IPS-15b (cell line): ENCODE measurements at regions not wholly inside any gene's neighbourhood (a gene's known extent, or its start where the extent isn't known, plus 50 kb on each side); places are given as distances from the start of the nearest gene placed in this dataset.

Source experiments
- H3K27me3 ChIP-seq: one replicate; pipeline ENCODE4 v1.6.1; 2013; ENCODE audit warnings: low read length; ENCODE audit not compliant: control insufficient read depth, insufficient read depth
- H3K36me3 ChIP-seq: one replicate; pipeline ENCODE4 v1.6.1; 2013; ENCODE audit warnings: low read length; ENCODE audit not compliant: control insufficient read depth, insufficient read depth
- H3K4me1 ChIP-seq: one replicate; pipeline ENCODE4 v1.6.1; 2013; ENCODE audit warnings: mild to moderate bottlenecking, low read length; ENCODE audit not compliant: control insufficient read depth, insufficient read depth
- H3K4me3 ChIP-seq: one replicate; pipeline ENCODE4 v1.5.1; 2013; ENCODE audit warnings: low read depth, low read length
- H3K9ac ChIP-seq: one replicate; pipeline ENCODE4 v1.6.1; 2013; ENCODE audit warnings: low read depth, mild to moderate bottlenecking, low read length
- H3K9me3 ChIP-seq: one replicate; pipeline ENCODE4 v1.6.1; 2013; ENCODE audit warnings: mild to moderate bottlenecking, low read length; ENCODE audit not compliant: control insufficient read depth, insufficient read depth

DNA sequence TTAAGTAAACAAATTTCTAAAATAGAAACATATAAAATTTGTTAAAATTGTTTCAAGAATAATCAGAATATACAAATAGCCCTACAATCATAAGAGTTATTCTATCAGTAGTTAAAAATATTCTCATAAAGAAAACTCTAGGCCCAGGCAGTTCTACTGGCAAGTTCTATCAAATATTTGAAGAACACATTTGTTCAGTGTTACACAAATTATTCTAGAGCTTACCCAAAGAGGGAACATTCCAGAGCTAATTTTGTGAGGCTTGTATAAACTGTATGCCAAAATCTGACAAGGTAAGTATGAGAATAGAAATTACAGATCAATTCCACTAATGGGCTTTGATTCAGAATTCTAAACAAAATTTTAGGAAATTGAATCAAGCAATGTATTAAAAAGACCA is 166.8 kb upstream of the FOXN2 start:
- Histone ChIP-seq H3K27me3 (no peaks in the 10 kb centered on the region), H3K9ac (no peak overlapping the region), H3K4me3 (no peak overlapping the region), H3K4me1 (no peaks in the 10 kb centered on the region), H3K36me3 (no peaks in the 10 kb centered on the region), H3K9me3 (no peaks in the 10 kb centered on the region)

DNA sequence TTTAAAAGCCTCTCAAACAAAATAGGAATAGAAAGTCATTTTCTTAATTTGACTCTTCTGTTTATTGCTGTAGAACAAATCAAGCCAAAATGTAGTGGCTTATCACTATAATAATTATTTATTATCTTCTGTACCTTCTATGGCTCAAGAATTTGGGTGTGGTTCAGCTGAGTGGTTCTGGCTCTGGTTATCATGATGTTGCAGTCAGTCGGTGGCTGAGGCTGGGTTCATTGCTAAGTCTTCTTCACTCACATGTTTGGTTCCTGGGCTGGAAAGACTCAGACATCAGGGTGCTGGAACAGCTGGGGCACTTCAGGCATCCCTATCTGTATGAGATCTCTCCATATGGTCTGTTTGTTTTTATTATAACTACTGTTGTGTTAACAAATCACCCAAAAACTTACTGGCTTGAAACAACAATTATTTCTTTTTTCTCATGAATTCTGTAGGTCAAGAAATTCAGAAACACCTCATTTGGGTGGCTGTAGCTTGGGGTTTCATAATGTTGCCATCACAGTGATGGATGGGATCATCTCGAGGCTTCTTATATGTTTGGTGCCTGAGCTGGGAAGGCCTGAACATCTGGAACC is 165.5 kb upstream of the FOXN2 start:
- Histone ChIP-seq H3K27me3 (no peaks in the 10 kb centered on the region), H3K36me3 (no peaks in the 10 kb centered on the region), H3K9ac (no peak overlapping the region), H3K4me1 (no peaks in the 10 kb centered on the region), H3K4me3 (no peak overlapping the region), H3K9me3 (no peaks in the 10 kb centered on the region)

DNA sequence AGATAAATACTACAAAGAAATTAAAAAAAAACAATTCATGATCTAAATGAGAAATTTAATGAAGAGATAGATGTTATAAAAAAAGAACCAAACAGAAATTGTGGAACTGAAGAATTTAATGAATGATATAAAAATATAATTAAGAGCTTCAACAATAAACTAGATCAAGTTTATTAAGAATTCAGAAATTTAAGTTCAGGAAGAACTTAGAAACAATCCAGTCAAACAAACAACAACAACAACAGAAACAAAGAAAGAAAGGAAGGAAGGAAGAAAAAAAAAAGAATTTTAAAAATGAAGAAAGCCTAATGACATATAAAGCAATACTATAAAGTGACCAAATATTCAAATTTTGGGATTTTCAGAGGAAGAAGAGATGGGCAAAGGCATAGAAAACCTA is 157.3 kb upstream of the FOXN2 start:
- Histone ChIP-seq H3K27me3 (no peaks in the 10 kb centered on the region), H3K9ac (no peak overlapping the region), H3K9me3 (no peaks in the 10 kb centered on the region), H3K4me1 (no peaks in the 10 kb centered on the region), H3K4me3 (no peak overlapping the region), H3K36me3 (no peaks in the 10 kb centered on the region)

GRCh38 chr2:48161628-48162027 is 152.9 kb upstream of the FOXN2 start:
- no peak overlapping the region for H3K9ac ChIP-seq
- no peaks in the 10 kb centered on the region for H3K36me3 ChIP-seq
- no peaks in the 10 kb centered on the region for H3K4me1 ChIP-seq
- no peaks in the 10 kb centered on the region for H3K9me3 ChIP-seq
- no peaks in the 10 kb centered on the region for H3K27me3 ChIP-seq
- no peak overlapping the region for H3K4me3 ChIP-seq

DNA sequence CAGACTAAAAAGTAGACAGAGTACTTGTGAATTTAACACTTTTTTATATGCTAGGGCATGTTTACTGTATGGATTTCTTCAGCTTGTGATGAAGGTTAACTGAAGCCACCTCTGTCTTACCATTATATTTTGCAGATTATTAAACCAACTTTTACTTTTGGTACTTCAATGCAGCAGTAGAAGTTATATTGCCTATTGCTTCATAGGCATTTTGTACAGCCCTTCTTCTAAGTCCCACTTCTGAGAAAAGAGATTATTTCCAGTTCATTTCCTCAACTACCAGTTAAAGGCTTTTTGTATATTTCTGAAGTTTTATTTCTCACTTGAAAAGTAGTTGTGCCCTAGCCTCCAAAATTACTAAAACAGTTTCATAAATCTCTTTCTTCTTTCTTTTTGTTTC is 151.7 kb upstream of the FOXN2 start:
- Histone ChIP-seq H3K27me3 (no peaks in the 10 kb centered on the region), H3K36me3 (no peaks in the 10 kb centered on the region), H3K4me1 (no peaks in the 10 kb centered on the region), H3K9me3 (no peaks in the 10 kb centered on the region), H3K9ac (no peak overlapping the region), H3K4me3 (no peak overlapping the region)

GRCh38 chr2:48165070-48165753 is 149.3 kb upstream of the FOXN2 start:
- H3K9me3 ChIP-seq = no peaks in the 10 kb centered on the region
- H3K4me1 ChIP-seq = no peaks in the 10 kb centered on the region
- H3K36me3 ChIP-seq = no peaks in the 10 kb centered on the region
- H3K27me3 ChIP-seq = no peaks in the 10 kb centered on the region
- H3K9ac ChIP-seq = no peak overlapping the region
- no peak overlapping the region for H3K4me3 ChIP-seq

DNA sequence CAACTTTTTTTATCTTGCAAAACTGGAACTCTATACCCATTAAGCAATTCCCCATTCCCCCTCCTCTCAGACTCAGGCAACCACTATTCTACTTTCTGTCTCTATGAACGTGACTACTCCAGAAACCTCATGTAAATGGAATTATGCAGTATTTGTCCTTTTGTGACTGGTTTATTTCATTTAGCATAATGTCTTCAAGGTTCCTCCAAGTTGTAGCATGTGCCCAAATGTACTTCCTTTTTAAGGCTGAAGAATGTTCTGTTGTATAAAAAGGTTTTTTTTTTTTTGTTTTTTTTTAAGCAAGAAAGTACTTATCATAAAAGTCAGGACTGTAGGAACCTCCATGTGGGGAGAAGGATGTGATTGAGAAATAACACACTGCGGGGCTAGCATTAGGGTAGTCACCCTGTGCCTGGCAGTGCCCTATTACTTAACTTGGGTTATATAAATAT is 145.3 kb upstream of the FOXN2 start:
- Histone ChIP-seq H3K4me1 (peaks cover 4% of the 10 kb centered on the region), H3K9me3 (no peaks in the 10 kb centered on the region), H3K36me3 (no peaks in the 10 kb centered on the region), H3K4me3 (no peak overlapping the region), H3K27me3 (no peaks in the 10 kb centered on the region), H3K9ac (no peak overlapping the region)

- Histone ChIP-seq H3K36me3 (no peaks in the 10 kb centered on the region), H3K4me1 (peaks cover 4% of the 10 kb centered on the region), H3K4me3 (no peak overlapping the region), H3K27me3 (no peaks in the 10 kb centered on the region), H3K9ac (no peak overlapping the region), H3K9me3 (no peaks in the 10 kb centered on the region)
Observed at GRCh38 chr2:48170281-48170680, 144.2 kb upstream of the FOXN2 start.

- H3K9me3 ChIP-seq = no peaks in the 10 kb centered on the region
- no peak overlapping the region for H3K9ac ChIP-seq
- H3K27me3 ChIP-seq = no peaks in the 10 kb centered on the region
- H3K36me3 ChIP-seq = no peaks in the 10 kb centered on the region
- no peak overlapping the region for H3K4me3 ChIP-seq
- H3K4me1 ChIP-seq = peaks cover 4% of the 10 kb centered on the region
Observed at GRCh38 chr2:48173141-48173540, 141.3 kb upstream of the FOXN2 start.

DNA sequence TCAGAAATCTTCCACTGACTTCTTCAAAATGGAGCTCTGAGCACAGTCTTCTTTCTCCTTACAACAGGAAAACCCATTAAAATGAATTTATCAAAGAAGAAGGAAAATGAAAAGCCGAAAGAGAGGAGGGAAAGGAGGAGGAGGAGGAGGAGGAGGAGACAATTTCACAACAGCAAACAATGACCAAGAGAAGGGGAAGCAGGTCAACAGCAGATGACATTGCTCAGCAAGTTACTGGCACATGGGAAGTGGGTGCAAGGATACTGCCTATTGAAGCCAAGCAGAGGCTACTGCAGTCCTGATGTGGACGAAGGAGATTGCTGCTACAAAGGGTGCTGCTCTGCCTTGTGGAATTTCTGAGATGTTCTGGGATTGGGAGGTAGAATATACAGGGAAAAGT is 140.0 kb upstream of the FOXN2 start:
- no peaks in the 10 kb centered on the region for H3K9me3 ChIP-seq
- no peak overlapping the region for H3K9ac ChIP-seq
- no peaks in the 10 kb centered on the region for H3K36me3 ChIP-seq
- H3K4me1 ChIP-seq = peaks cover 4% of the 10 kb centered on the region
- H3K4me3 ChIP-seq = no peak overlapping the region
- H3K27me3 ChIP-seq = no peaks in the 10 kb centered on the region

- no peak overlapping the region for H3K4me3 ChIP-seq
- no peaks in the 10 kb centered on the region for H3K27me3 ChIP-seq
- no peaks in the 10 kb centered on the region for H3K9me3 ChIP-seq
- H3K4me1 ChIP-seq = peaks cover 4% of the 10 kb centered on the region
- no peaks in the 10 kb centered on the region for H3K36me3 ChIP-seq
- no peak overlapping the region for H3K9ac ChIP-seq
Observed at GRCh38 chr2:48175254-48175653, 139.2 kb upstream of the FOXN2 start.

DNA sequence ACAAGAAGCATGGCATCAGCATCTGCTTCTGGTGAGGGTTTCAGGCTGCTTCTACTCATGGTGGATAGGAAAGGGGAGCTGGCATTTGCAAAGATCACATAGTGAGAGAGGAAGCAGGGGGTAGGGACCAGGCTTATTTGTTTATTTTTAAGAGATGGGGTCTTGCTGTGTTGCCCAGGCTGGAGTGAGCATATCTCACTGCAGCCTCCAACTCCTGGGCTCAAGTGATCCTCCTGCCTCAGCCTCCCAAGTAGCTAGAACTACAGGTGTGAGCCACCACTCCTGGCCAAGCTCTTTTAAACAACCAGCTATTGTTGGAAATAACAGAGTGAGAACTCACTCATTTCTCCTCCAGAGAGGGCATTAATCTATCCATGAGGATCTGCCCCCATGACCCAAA is 138.8 kb upstream of the FOXN2 start:
- Histone ChIP-seq H3K36me3 (no peaks in the 10 kb centered on the region), H3K4me3 (no peak overlapping the region), H3K4me1 (peaks cover 4% of the 10 kb centered on the region)

More for the DNA sequence above, 138.8 kb upstream of the FOXN2 start:
- no peak overlapping the region for H3K9ac ChIP-seq
- no peaks in the 10 kb centered on the region for H3K27me3 ChIP-seq
- H3K9me3 ChIP-seq = no peaks in the 10 kb centered on the region
